ENCODE measurements at regions not wholly inside any gene's neighbourhood (a gene's known extent, or its start where the extent isn't known, plus 50 kb on each side); places are given as distances from the start of the nearest gene placed in this dataset.

DNA sequence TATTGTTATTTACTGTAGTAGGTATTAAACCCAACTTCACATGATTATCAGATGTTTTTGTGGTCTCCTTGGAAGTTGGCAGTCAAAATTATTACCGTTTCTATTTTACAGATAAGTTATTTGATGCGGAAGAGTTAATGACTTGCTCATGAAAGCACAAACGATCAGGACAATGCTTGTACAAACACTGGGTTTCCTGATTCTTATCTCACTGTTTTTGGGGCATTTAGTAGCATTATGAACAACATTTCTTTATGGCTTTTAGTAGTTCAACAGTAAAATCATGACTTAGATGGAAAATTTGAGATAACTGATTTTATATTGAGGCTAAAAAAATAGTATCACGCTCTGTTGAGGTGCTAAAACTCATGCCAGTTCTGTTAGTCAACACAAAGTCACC lies 361.5 kb upstream of the MBL2 start:
- Histone ChIP-seq H3K4me3 (ENCODE audit: low read length) (no peak overlapping the region), H3K27ac (ENCODE audit: low read length) (no peak overlapping the region), H3K9me2 (ENCODE audit: insufficient read depth, low read length) (no peaks in the 10 kb centered on the region), H3K27me3 (ENCODE audit: insufficient read depth, low read depth, low read length) (no peaks in the 10 kb centered on the region), H3K79me2 (replicated peaks; ENCODE audit: insufficient read depth, low read length) (no peaks in the 10 kb centered on the region), H3K4me2 (ENCODE audit: low read length) (no peak overlapping the region), H4K20me1 (ENCODE audit: insufficient read depth) (no peaks in the 10 kb centered on the region), H2AFZ (ENCODE audit: low read depth, low read length) (no peak overlapping the region), H3K9ac (ENCODE audit: low read length) (no peak overlapping the region), H3K9me3 (ENCODE audit: low read length) (no peaks in the 10 kb centered on the region), H3F3A (ENCODE audit: insufficient read depth, low read length, poor library complexity, severe bottlenecking) (no peaks in the 10 kb centered on the region), H3K36me3 (ENCODE audit: insufficient read depth, low read length) (no peaks in the 10 kb centered on the region)
- TF ChIP-seq EZH2 (IDR thresholded peaks at IDR 0.05; ENCODE audit: borderline replicate concordance, insufficient read depth, low read length, poor library complexity, severe bottlenecking) (no peak), POLR2AphosphoS5 (IDR thresholded peaks at IDR 0.05) (no peak), REST (IDR thresholded peaks at IDR 0.05; ENCODE audit: borderline replicate concordance) (no peak), TAF1 (IDR thresholded peaks at IDR 0.05; ENCODE audit: low read depth) (no peak), EP300 (conservative IDR thresholded peaks at IDR 0.05; ENCODE audit: poor library complexity, severe bottlenecking) (no peak), MXI1 (conservative IDR thresholded peaks at IDR 0.05; ENCODE audit: poor library complexity, severe bottlenecking) (no peak), CTCF (IDR thresholded peaks at IDR 0.05; ENCODE audit: poor library complexity, severe bottlenecking) (no peak), SMC3 (conservative IDR thresholded peaks at IDR 0.05; ENCODE audit: poor library complexity) (no peak), RAD21 (conservative IDR thresholded peaks at IDR 0.05) (no peak)

- Histone ChIP-seq H2AFZ (ENCODE audit: low read depth, low read length) (no peak overlapping the region), H3K27ac (ENCODE audit: low read length) (no peak overlapping the region), H3K9ac (ENCODE audit: low read length) (no peak overlapping the region), H3K27me3 (ENCODE audit: insufficient read depth, low read depth, low read length) (no peaks in the 10 kb centered on the region), H3K4me2 (ENCODE audit: low read length) (no peak overlapping the region), H4K20me1 (ENCODE audit: insufficient read depth) (no peaks in the 10 kb centered on the region), H3K79me2 (replicated peaks; ENCODE audit: insufficient read depth, low read length) (no peaks in the 10 kb centered on the region), H3F3A (ENCODE audit: insufficient read depth, low read length, poor library complexity, severe bottlenecking) (no peaks in the 10 kb centered on the region), H3K36me3 (ENCODE audit: insufficient read depth, low read length) (no peaks in the 10 kb centered on the region), H3K9me2 (ENCODE audit: insufficient read depth, low read length) (no peaks in the 10 kb centered on the region), H3K9me3 (ENCODE audit: low read length) (no peaks in the 10 kb centered on the region), H3K4me3 (ENCODE audit: low read length) (no peak overlapping the region)
- no peak for TF ChIP-seq POLR2AphosphoS5 (IDR thresholded peaks at IDR 0.05)
- no peak for TF ChIP-seq EP300 (conservative IDR thresholded peaks at IDR 0.05; ENCODE audit: poor library complexity, severe bottlenecking)
- no peak for TF ChIP-seq CTCF (IDR thresholded peaks at IDR 0.05; ENCODE audit: poor library complexity, severe bottlenecking)
- TF ChIP-seq REST (IDR thresholded peaks at IDR 0.05; ENCODE audit: borderline replicate concordance): no peak
- TF ChIP-seq TAF1 (IDR thresholded peaks at IDR 0.05; ENCODE audit: low read depth): no peak
- no peak for TF ChIP-seq EZH2 (IDR thresholded peaks at IDR 0.05; ENCODE audit: borderline replicate concordance, insufficient read depth, low read length, poor library complexity, severe bottlenecking)
- no peak for TF ChIP-seq MXI1 (conservative IDR thresholded peaks at IDR 0.05; ENCODE audit: poor library complexity, severe bottlenecking)
- no peak for TF ChIP-seq RAD21 (conservative IDR thresholded peaks at IDR 0.05)
- no peak for TF ChIP-seq SMC3 (conservative IDR thresholded peaks at IDR 0.05; ENCODE audit: poor library complexity)
Measured at GRCh38 chr10:53130337-53130736, 357.8 kb upstream of the MBL2 start.
